Occipital lobe (tissue), 1 donor: ENCODE measurements at regions not wholly inside any gene's neighbourhood (a gene's known extent, or its start where the extent isn't known, plus 50 kb on each side); places are given as distances from the start of the nearest gene placed in this dataset.
"Not testable (repeated sequence)": the region's sequence is repeated elsewhere in the genome, so short reads cannot be mapped to it uniquely, and the experiment has no call there.

Experiments
- DNase-seq: peaks from one replicate; lab custom pipeline; 2025; lab: John Stamatoyannopoulos, UW

DNA sequence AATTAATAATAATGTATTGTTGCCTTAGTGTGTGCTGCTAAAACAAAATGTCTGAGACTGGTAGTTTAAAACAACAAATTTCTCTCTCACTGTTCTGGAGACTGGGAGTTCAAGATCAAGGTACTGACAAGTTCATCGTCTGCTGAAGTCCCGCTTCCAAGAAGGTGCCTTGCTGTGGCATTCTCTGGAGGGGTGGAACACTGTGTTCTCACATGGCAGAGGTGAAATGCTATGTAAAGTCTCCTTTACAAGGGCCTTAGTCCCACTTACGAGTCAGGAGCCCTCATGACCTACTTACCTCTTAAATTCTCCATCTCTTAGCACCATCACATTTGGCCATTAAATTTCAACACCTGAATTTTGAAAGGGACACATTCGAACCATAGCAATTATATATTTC lies 299.2 kb upstream of the RBMS1 start:
- DNase-seq = no peak

DNA sequence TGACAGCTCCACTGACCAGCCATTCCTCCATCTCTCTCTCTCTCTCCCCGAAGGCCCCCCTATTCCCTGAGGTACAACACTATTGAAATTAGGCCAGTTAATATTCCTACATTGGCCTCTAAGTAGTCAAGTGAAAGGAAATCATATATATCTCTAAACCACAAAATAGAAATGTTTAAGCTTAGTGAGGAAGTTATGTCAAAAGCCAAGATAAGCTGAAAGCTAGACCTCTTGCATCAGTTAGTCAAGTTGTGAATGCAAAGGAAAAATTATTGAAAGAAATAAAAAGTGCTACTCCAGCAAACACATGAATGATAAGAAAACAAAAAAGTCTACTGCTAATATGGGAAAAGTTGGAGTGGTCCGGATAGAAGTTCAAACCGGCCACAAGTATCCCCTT lies 301.3 kb upstream of the RBMS1 start:
- DNase-seq = no peak

DNA sequence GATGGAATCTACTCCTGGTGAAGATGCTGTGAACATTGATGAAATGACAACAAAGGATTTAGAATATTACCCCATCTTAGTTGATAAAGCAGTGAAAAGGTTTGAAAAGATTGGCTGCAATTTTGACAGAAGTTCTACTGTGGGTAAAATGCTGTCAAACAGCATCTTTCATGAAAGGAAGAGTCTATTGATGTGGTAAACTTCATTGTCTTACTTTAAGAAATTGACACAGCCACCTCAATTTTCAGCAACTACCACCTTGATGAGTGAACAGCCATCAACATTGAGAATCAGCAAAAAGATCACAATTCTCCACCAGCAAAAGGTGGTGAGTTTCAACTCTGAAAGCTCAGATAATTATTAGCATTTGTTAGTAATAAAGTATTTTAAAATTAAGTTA lies 310.3 kb upstream of the RBMS1 start:
- no peak for DNase-seq

DNA sequence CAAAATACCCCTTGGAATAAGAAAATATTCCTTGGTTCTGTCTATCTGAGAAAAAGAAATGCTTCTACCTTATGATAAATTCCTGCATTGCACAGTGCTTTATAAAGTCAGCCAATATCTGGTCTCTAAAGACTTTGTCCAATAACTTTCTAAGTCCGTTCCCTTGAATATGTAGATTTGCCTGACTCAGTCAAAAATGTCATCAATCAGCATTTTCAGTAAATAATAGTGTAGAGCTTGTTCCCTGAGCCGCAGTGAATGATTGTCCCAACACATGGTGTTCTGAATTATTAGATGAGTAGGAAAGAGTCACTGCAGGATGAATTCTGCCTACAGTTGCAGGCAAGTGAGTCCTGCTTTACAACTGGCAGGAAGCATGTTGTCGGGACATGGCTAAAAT lies 316.8 kb upstream of the RBMS1 start:
- no peak for DNase-seq

DNA sequence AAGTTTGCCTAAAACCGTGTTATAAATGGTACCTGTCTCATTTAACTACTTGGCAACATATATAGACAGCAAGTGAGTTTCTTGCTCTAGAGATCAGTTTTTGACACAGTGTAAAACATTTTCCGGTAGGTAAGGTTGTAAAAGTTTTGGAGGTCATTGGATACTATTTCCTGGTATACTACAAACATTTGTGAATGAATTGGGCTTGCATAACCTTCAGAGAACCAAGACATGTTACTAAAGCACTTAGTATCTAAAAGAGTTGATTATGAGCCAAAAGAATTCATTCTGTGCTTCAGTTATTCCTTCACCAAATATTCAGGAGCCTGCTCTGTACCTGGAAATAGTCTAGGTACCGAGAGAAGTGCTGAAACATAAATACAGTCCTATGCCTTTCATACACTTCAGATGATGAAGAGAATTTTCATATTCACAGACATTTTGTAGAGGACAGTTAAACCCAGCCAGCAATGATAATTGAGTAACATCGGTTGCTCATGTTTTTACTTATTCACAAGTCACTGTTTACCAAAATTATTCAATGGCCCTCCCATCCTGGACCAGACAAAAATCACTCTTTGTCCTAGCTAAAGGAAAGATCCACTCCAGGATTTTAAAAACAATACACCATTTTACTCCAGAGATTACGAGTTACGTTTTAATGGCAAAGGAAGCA lies 319.4 kb upstream of the RBMS1 start:
- DNase-seq = no peak

DNA sequence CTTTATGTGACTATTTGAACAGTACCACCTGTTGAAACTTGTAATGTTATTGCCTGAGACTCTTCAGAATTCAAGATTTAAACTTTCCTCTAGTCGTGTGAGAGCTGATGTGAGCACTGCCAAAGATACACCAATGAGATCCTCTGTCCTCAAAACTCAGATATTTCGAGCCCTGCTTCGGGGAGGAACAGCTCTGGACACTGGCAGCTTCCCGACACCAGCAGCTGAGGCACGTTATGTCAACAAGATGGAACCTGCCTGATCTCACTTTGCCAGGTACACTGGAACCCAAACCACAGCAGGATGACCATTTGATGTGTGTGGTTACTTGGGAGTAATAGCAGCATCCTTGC lies 319.9 kb upstream of the RBMS1 start:
- no peak for DNase-seq

- no peak for DNase-seq
Observed at GRCh38 chr2:160816916-160817499, 323.4 kb upstream of the RBMS1 start.

GRCh38 chr2:160820691-160821090 lies 327.1 kb upstream of the RBMS1 start:
- no peak for DNase-seq

DNA sequence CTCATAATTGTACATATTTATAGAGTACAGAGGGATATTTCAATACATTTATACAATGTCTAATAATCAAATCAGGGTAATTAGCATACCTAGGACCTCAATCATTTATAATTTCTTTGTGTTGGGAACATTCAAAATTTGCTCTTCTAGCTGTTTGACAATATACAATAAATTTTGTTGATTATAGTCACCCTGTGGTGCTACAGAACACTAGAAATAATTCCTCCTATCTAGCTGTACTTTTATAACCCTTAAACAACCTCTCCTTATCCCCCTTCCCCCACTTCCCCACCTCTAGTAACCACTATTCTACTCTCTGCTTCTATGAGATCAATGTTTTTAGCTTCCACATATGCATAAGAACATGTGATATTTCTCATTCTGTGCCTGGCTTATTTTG lies 328.4 kb upstream of the RBMS1 start:
- DNase-seq = no peak

GRCh38 chr2:160825433-160825832 lies 331.8 kb upstream of the RBMS1 start:
- DNase-seq = no peak

DNA sequence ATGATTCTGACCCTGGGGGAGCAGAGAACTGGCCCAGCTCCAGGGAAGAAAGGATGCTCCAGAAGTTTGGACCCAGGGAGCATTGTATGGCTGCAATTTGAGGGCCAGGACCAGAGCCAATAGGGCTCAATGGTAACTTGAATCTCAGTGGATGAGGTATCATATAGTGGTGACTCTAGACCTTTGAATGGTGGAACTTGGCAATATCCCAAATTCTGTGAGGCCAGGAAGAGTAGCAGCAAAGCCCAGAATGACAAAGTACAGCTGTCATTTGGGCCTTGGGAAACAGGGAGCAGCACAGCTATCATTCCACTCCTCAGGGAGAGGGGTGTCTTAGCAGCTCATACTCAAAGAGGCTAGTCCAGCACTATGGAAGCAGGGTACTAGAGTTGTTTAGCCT lies 332.9 kb upstream of the RBMS1 start:
- no peak for DNase-seq

DNA sequence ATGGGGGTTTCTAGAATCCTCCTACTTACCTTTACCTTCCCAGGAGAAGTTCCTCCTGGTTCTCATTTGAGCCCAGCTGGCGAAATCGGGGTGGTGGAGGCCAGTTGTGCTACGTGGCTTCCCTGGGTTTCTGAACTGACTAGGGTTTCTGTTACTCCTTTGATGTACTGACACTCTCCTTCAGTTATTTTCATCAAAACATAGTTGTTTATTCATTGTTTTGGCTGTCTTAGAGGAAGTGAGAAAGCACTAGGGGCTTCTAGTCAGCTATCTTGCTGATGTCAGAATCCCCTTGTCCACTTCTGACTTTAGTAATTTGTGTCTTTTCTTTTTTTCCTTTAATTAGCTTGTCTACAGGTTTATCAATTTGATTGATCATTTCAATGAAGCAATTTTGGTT lies 332.2 kb upstream of the TANK start:
- no peak for DNase-seq

DNA sequence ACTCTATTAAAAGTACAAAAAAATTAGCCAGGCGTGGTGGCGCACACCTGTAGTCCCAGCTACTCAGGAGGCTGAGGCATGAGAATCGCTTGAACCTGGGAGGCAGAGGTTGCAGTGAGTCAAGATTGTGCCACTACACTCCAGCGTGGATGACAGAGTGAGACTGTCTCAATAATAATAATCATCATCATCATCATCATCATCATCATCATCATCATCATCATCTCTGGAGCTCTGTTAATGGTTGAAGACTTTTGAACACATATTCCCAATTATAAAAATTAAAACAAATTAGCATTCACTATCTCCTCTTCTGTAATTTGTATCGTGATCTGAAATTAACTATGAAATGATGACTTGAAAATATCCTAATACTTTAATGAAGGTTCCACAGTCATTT lies 327.8 kb upstream of the TANK start:
- not testable (repeated sequence) for DNase-seq

- DNase-seq = no peak
Observed at GRCh38 chr2:160835166-160835565, 325.1 kb upstream of the TANK start.

- DNase-seq = no peak
Observed at GRCh38 chr2:160836755-160837154, 323.5 kb upstream of the TANK start.

- DNase-seq = no peak
Observed at GRCh38 chr2:160837416-160837815, 322.8 kb upstream of the TANK start.

DNA sequence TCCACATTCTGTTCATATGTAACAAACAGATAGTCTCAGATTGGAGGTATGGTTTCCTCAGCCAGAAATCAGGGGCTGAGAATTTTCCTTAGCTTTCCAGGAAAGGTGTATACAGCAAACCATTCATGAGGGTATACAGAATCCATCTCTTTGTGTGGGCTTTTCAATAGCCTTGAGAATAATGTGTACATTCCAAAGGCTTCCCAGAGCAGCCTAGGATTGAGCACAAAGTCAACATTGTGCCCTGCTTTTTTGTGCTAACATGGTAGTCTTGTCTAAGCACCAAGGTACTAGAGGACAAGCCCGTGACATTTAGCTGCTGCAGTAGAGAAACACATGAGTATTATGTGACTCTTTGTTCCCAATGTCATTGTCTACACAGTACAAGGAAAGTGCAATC lies 322.1 kb upstream of the TANK start:
- DNase-seq = no peak

- DNase-seq = no peak
Observed at GRCh38 chr2:160838691-160839090, 321.5 kb upstream of the TANK start.

- no peak for DNase-seq
Observed at GRCh38 chr2:160842286-160842685, 317.9 kb upstream of the TANK start.

DNA sequence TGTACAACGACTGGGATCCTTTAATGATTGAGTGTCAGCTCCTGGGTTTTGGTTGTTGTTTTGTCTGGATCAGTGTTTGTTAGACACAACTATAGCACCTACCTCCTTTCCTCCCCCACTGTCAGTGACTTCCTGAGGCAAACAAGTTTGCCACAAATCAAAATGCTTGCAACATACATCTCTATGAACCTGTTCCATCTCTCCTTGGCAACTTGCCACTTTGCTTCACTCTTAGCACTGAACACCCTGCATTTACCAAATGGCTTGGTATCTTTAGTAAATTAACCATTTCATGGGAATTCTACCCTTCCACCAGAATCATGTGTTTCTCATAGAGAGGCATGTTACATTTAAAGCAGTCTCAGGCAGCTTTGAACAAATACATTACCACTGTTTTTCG lies 301.1 kb upstream of the TANK start:
- no peak for DNase-seq

DNA sequence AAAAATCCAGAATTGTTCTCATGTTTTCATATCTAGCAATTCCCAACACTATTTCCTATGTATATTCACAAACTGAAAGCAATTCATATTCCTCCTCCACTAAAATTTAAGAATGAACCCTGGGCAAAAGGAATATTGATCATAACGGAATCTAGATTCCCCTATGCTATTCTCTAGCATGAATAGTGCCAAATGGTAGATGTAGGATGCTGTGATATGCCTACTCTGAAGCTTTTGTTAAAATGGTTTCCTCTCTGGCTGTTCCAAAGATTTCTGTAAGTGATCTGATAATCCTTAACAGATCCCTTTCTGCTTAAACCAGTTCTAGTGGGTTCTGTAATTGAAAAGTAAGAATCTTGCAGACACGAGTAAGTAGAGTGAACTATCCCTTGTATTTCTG lies 298.0 kb upstream of the TANK start:
- no peak for DNase-seq

GRCh38 chr2:160868891-160869290 lies 291.3 kb upstream of the TANK start:
- DNase-seq = no peak

GRCh38 chr2:160869411-160869810 lies 290.8 kb upstream of the TANK start:
- DNase-seq = no peak
